ENCODE measurements at regions not wholly inside any gene's neighbourhood (a gene's known extent, or its start where the extent isn't known, plus 50 kb on each side); places are given as distances from the start of the nearest gene placed in this dataset.
"Not testable (repeated sequence)": the region's sequence is repeated elsewhere in the genome, so short reads cannot be mapped to it uniquely, and the experiment has no call there.

DNA sequence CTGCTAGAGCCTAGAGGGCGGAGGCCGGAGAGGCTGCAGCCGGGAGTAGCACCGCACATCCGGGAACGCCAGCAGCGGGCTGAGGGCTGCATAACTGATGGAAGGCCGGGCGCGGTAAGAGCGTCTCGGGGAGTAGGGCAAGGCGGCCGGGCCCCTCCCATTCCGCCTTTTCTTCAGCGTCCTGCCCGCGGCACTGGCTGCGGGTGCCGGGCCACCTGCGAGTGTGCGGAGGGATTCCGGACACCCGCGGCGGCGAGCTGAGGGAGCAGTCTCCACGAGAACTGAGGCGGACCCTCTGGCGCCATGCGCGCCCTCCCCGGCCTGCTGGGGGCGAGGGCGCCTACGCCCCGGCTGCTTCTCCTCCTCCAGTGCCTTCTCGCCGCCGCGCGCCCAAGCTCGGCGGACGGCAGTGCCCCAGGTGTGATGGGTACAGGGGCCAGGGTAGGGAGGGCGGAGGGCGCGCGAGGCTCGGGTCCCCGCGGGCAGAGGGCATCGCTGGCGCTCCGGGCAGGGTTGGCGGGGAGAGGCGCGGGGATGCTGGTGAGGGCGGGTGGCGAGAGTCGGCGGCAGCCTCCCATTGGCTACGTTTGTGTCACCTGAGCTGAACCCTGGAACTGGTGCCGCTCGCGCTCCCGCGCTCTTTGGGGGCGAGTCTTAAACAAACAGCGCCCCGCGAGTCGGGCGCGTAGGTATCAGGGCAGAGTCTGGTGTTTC lies 334.4 kb downstream of the SRGAP2C start:
- no peak for DNase-seq (ENCODE audit: low read depth in 2 of 2)

DNA sequence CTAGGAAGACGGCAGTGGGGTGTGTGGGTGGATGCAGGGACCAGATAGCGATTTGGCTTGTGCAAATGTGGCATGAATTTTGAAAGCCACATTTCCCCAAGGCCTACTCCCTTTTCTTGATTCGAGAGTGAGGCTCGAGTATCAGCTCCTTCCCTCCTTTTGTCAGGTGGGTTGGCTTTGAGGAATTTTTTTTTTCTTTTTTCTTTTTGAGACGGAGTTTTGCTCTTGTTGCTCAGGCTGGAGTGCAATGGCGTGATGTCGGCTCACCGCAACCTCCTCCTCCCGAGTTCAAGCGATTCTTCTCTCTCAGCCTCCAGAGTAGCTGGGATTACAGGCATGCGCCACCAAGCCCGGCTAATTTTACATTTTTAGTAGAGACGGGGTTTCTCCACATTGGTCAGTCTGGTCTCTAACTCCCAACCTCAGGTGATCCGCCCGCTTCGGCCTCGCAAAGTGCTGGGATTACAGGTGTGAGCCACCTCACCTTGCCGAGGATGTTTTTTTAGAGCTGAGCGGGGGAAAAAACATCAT lies 335.0 kb downstream of the SRGAP2C start:
- not testable (repeated sequence) for DNase-seq (ENCODE audit: low read depth in 2 of 2)

DNA sequence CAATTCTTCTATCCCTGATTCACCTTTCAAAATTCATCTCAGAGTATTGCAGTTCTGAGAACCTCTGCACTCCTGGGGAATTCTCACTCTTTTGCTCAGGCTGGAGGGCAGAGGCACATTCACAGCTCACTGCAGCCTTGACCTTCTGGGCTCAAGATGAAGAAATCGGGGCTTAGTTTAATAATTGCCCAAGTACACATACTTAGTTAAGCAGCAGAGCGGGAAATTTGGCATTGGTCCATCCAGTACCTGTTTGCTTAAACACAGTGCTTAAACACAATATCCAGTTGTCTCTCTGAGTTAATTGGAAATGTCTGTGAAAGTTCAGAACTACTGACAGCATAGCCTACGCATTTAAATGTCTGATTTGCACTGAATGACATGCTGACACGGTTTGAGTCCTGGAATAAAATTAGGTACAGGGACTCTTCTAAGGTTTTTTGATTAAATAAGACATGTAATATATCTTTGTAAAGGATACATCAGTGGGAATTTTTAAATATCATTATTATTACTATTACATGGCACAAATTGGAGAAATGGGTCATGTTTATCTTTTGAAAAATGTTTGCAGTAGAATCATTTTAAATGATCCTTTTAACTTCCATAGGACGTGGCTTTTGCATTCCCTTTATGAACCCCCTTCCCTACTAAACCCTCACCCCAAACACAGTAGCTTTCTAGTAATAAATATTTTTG lies 337.4 kb downstream of the SRGAP2C start:
- no peak for DNase-seq (ENCODE audit: low read depth in 2 of 2)

DNA sequence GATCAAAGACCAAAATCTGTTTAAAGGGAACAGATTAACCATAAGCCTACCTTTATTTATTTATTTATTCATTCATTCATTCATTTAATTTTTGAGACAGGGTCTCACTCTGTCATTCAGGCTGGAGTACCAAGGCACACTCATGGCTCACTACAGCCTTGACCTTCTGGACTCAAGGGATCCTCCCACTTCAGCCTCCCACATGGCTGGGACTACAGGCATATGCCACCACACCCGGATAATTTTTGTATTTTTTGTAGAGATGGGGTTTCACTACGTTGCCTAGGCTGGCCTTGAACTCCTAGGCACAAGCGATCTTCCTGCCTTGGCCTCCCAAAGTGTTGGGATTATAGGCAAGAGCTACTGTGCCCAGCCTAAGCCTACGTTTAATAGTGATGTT lies 338.3 kb downstream of the SRGAP2C start:
- not testable (repeated sequence) for DNase-seq (ENCODE audit: low read depth in 2 of 2)

DNA sequence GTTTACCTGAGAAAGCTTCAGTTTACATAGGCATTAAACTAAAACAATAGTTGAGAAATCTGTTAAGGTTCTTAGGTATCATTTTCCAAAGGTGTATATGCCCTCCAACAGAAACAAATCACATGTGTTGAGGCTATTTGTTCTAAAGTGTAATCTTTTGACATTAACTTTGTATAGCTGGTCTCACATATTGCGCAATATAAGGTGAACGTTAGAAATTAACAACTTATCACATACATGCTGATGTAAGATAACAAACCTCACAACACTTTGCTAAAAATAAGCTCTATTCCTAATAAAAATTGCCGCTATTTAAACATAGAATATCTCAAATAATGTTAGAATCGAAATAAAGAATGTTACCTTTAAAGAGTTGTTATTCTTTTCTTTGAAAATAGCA lies 340.6 kb downstream of the SRGAP2C start:
- DNase-seq (ENCODE audit: low read depth in 2 of 2): no peak

DNA sequence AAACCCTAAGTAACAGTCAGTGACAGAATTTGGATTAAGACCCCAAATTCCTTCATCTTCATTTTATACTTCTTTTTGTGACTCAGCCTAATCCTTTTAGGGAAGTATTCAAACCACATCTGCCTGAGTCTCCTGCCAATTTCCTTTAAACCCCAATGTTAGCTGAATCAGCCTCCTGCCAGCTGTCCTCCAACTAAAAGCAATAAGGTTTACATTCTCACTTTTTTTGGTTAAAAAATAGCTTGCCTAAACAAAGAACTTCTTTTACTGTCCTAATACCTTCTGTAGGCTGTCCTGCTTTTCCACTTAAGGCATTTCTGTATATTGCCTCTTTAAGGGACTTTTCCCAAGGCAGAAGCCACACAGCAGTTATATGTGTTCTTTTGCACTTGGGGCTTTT lies 344.2 kb downstream of the SRGAP2C start:
- not testable (repeated sequence) for DNase-seq (ENCODE audit: low read depth in 2 of 2)

DNA sequence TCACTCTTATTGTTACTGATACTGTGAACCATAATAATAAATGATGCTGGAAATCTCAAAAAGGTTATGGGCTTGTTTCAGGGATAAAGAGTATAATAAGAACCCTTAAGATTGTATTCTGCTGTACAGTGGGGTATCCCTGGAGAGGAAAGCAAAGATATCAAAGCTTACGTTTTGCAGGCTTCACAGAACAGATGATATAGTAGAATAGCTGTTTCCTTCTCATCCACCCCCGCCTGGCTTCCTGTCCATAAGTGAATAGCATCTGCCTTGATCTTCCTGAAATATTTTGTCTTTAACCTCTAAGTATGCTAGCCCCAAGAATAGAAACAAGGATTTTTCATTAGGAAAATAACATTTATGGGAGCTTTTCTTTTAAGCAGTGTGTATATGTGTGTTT lies 345.3 kb downstream of the SRGAP2C start:
- DNase-seq (ENCODE audit: low read depth in 2 of 2): not testable (repeated sequence)

DNA sequence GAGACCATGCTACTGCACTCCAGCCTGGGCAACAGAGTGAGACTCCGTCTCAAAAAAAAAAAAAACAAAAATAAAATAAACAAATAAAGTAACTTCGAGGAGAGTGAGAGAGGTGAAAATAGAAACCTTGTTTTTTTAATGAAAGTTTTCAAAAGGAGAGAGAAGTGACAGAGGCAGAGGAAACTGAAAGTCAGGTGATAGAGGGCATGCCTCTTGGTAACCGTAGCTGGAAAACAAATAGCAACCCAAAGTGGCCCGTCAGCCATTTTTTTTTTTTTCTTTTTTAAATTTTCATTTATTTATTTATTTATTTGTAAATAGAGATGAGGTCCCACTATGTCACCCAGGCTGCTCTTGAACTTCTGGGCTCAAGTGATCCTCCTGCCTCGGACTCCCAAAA lies 347.0 kb downstream of the SRGAP2C start:
- not testable (repeated sequence) for DNase-seq (ENCODE audit: low read depth in 2 of 2)

DNA sequence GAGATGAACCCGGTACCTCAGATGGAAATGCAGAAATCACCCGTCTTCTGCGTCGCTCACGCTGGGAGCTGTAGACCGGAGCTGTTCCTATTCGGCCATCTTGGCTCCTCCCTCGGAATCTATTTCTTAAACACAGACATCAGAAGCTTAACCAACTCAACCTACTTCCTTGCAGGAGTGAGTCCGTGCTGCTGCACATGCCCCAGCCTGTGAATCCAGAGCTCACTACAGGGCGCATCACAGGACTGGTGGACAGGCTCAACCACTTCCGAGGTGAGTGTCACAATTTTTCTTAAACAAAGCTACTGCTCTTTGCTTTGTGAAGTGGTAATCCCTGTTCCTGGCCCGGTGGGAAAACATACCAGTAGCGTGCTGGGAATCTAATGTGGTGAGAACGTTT lies 353.4 kb downstream of the SRGAP2C start:
- not testable (repeated sequence) for DNase-seq (ENCODE audit: low read depth in 2 of 2)

DNA sequence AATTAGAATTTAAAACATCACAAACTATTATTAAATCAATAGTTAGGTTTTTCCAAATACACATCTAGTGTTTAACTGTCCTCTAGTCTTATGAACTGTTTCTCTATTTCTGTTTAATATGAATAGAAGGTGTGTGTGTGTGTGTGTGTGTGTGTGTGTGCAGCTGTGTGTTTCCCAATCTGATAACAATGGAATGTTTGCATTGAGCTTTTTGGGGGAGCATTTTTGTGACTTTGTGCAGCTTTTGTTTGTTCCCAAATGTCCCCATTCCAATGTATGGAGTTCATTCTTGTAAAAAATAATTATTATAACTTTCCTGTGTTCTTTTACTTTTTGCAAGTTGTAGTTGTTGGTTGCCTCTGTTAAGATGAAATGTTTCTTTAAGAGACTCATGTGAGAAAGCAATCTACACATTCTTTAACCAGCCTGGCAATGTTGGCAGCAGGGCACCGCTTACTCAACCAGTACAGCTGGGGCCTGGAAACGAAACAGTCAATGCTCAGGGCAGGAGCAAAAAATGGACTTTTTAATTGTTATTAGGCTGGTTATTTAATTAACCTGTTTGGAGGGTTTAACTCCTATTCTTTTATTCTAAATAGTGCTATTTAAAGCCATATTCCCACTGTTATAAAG lies 354.3 kb downstream of the SRGAP2C start:
- no peak for DNase-seq (ENCODE audit: low read depth in 2 of 2)

DNA sequence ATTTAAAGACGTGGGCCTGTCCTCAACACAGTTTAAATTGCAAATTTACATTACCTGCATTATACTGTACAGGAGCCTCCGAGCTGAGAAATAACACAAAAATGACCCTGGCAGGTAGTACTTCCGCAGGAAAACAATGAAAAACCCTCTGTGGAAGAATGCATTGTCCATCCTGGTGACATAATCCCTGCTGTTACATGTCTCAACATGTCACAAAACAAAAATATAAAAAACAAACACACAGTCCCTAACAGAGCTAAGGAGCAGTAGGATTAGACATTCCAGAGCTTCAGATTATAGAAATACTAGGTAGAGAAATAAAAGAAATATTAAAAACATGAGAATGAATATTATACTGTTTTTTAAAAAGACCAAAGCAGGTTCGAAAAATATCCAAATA lies 359.2 kb downstream of the SRGAP2C start:
- peak in 1 of 2 donors; percentile 20 for DNase-seq (ENCODE audit: low read depth in 2 of 2)

DNA sequence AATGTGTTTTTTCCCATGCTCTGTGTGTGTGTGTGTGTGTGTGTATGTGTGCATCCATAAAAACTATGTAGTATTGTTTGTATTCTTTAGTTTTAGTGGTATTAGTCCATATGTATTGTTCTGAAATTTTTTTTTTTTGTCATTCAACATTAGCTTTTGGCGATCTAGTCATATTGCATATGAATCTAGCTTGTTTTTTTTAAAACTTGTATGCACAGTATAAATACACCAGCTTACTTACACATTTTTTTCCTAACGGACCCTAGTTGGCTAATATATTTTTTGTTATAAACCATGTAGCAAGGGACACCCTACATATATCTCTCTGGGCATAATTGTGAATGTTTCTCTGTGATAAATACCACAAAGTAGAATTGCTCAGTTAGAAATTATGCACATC lies 359.7 kb downstream of the SRGAP2C start:
- DNase-seq (ENCODE audit: low read depth in 2 of 2): peak in 1 of 2 donors; percentile 1

DNA sequence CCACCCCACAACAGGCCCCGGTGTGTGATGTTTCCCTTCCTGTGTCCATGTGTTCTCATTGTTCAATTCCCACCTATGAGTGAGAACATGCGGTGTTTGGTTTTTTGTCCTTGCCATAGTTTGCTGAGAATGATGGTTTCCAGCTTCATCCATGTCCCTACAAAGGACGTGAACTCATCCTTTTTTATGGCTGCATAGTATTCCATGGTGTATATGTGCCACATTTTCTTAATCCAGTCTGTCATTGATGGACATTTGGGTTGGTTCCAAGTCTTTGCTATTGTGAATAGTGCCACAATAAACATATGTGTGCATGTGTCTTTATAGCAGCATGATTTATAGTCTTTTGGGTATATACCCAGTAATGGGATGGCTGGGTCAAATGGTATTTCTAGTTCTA lies 361.1 kb downstream of the SRGAP2C start:
- not testable (repeated sequence) for DNase-seq (ENCODE audit: low read depth in 2 of 2)

DNA sequence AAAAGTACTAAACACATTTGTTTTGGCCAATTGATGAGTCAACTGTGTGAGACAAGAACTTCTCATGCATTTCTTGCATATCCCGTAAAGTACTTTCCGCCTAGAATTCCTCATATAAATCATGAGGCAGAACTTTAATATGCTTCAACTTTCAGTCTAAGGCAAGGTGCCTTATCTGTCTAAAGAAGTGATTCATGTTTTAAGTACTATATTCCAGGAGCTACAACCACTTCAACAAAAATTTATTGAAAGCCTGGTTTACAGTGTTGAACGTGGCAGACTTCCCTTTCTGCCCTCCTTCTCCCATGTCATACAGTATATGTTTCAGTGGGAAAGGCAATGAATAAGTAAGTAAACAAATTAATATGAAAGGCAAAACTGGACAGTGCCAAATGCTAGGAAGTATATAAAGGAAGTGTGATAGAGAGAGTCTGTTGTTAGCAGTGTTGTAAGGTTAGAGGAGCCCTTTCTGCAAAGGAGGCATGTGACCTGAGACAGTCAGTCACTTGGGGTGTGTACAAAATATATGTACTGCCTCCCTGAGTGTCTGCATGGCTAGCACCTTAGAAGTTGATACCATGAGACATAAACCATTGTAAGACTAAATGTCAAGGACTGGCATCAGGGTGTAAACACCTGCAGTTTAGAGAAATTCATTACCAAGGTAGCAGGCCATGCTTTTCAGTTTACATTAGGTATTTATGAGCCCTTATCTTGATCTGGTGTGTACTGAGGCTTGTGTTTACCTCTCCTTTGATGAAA lies 362.2 kb downstream of the SRGAP2C start:
- no peak for DNase-seq (ENCODE audit: low read depth in 2 of 2)

DNA sequence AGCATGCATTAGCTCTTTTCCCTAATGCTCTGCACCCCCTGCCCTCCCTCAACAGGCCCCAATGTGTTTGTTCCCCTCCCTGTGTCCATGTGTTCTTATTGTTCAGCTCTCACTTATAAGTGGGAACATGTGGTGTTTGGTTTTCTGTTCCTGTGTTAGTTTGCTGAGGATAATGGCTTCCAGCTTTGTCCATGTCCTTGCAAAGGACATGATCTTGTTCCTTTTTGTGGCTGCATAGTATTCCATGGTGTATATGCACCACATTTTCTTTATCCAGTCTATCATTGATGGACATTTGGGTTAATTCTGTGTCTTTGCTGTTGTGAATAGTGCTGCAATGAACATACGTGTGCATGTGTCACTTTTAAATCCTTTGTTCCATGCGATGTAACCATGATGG lies 363.0 kb downstream of the SRGAP2C start:
- not testable (repeated sequence) for DNase-seq (ENCODE audit: low read depth in 2 of 2)

DNA sequence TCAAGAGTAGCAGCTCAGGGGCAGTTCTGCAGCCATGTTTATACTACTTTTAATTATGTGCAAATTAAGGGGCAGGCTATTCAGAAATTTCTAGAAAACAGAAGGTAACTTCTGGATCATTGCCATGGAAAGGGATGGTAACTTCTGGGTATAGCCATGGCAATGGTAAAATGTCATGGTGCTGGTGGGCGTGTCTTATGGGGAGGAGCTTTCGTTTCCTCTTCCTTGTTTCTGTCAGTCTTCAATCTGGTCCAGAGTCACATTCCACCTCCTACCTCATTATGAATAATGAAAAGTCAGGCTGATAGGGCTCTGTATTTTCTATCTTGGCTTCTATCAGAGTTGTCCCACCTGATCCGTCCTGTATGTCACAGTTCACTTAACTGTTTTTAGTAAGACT lies 366.0 kb downstream of the SRGAP2C start:
- DNase-seq (ENCODE audit: low read depth in 2 of 2): not testable (repeated sequence)

DNA sequence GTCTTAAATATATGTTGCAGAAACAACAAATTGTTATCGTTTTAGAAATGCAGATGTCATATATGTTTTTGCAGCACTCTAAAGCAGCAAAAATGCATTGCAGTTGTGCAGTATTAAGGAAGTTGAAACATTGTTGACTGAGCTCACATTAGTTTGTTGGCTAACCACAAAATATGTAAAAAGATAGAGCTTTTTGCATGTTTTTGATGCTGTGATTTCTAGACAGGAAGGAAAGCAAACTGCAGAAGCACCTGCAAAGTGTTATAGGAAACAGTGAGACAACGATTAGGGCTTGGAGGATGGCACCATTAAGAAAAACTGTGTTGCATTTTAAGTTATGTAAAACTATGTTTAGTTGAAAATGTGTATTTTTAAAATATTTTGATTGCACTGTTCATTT lies 366.7 kb downstream of the SRGAP2C start:
- DNase-seq (ENCODE audit: low read depth in 2 of 2): not testable (repeated sequence)

DNA sequence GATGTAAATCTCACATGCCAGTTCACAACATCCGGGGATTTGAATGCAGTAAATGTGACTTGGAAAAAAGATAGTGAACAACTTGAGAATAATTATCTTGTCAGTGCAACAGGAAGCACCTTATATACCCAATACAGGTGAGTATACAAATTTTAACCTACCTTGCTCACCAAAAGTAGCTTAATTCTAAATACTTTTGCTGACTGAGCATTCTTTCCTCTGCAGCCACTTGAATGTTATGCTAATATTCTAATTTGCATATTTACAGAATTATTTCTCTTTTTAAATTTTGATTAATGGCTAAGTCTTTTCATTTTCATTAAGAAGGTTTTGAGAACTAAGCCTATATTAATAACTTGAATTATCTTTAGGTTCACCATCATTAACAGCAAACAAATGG lies 371.8 kb downstream of the SRGAP2C start:
- DNase-seq (ENCODE audit: low read depth in 2 of 2): not testable (repeated sequence)

DNA sequence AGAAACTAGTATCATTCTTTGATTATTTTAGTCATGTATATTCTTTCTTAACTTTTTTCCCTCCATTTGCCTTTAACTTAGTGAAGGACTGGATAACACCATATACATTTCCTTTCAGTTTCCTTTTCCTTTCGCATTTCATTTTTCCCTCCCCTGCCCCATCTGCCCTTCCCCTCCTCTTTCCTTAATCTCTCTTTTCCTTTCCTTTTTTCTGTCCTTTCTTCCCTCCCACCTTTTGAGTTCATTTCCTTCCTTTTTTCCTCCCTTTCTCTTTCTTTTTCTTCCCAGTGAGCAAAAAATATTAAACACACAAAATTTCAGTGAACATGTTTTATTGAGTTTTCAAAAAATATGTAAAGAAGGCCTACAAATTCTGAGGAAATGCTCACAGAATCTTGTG lies 373.3 kb downstream of the SRGAP2C start:
- DNase-seq (ENCODE audit: low read depth in 2 of 2): not testable (repeated sequence)

DNA sequence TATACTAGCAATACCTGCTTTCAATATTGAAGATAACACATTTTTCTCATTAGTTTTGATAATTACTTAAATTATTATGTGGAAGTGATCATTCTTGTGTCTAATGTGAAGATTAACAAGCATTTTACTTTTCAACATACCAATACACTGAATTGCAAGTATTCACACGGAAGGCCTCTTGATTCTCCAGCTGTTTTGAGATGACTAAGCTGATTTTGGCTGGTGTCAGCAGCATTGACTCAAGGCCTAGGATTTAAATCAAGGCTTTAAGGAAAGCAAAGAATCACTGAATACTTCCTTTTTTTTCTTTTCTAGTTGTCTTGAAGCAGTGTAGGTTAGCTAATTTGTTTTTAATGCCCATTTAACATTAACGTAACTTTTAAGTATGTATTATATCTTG lies 373.7 kb downstream of the SRGAP2C start:
- DNase-seq (ENCODE audit: low read depth in 2 of 2): peak in 1 of 2 donors; percentile 65

DNA sequence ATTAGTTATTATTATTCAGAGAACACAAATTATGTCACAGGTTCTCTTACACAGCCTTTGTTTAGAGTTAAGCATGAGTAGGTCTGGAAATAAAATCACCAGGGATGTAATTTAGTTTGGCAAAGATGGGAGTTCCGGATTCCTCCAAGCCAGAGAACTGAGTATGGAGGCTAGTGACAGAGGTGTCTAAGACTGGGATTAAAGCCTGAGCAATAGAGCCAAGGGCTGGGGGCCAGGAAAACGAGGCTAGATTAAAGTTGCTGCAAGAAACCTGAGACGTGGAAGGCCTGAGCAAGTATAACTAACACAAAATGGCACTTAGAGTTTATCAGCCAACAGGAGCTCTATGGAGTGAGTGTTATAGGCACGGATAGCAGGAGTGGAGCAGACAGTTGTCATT lies 381.6 kb downstream of the SRGAP2C start:
- no peak for DNase-seq (ENCODE audit: low read depth in 2 of 2)

DNA sequence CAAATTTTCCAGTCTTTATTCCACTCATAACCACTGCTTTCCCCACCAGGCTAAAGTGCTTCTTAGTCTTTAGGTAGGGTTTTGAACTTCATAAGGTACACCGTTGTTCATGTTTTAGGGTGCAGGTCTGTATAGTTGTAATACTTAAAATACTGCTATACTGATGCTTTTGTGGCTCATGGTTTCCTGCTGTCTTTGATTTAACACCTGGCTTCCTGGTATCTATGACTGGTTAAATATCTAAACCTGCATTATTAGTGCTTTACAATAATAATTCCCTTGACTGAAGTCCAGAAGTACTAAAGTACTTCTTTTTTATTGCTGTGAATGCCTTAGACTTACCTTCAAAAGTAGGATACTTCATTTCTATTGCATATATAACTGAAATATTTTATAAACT lies 384.7 kb downstream of the SRGAP2C start:
- DNase-seq (ENCODE audit: low read depth in 2 of 2): no peak
